Endothelial cell of umbilical vein (primary cell): ENCODE measurements at regions not wholly inside any gene's neighbourhood (a gene's known extent, or its start where the extent isn't known, plus 50 kb on each side); places are given as distances from the start of the nearest gene placed in this dataset.

Source experiments
- BruUV-seq: library from RNA; stranded (reverse); fragments of 400-500 nt; replicated peaks from 2 replicates; lab custom pipeline; 2021; lab: Mats Ljungman, UMichigan
- CTCF ChIA-PET: fragments of 300-600, 350-600 bp; sonication (Branson Sonifier 250); formaldehyde crosslinking; loops from one replicate; lab custom pipeline; 2021; ENCODE audit warnings: antibody characterized with exemption, inconsistent platforms; lab: Charles Lee
- POLR2A ChIA-PET: fragments of 300-600, 350-600 bp; sonication (Branson Sonifier 250); formaldehyde crosslinking; loops from one replicate; lab custom pipeline; 2021; ENCODE audit warnings: antibody characterized with exemption, inconsistent platforms; lab: Charles Lee
- DNase-seq: peaks from one replicate; pipeline ENCODE4 v3.0.0-alpha.2; 2011; ENCODE audit warnings: low read depth, low spot score
- FAIRE-seq: peaks from 2 replicates; lab custom pipeline; 2011; peaks lifted over from hg19 to GRCh38; lab: Jason Lieb, UNC
- H2AFZ ChIP-seq: 2 replicates; pipeline ENCODE4 v1.6.0; 2012; ENCODE audit warnings: low read depth, low read length, control low read depth, inconsistent platforms
- H3K27ac ChIP-seq: 2 replicates; pipeline ENCODE4 v1.5.1; 2011; ENCODE audit warnings: low read depth, mild to moderate bottlenecking, control low read depth, low read length, moderate library complexity; ENCODE audit not compliant: insufficient read depth
- H3K27me3 ChIP-seq, 2 experiments: 2 replicates each; pipeline versions ENCODE4 v1.6.0 to v1.6.1; 2011; ENCODE audit warnings: low read length in 2 of 2, mixed read lengths in 1 of 2; ENCODE audit not compliant: control insufficient read depth in 2 of 2, insufficient read depth in 2 of 2
- H3K36me3 ChIP-seq, 2 experiments: 2 replicates in 1 of 2; 3 replicates in 1 of 2; pipeline ENCODE4 v1.5.1; 2011; ENCODE audit warnings: low read length in 2 of 2, mild to moderate bottlenecking in 1 of 2, moderate library complexity in 1 of 2; ENCODE audit not compliant: control insufficient read depth in 2 of 2, insufficient read depth in 2 of 2; ENCODE audit errors: extremely low read depth in 1 of 2
- H3K4me1 ChIP-seq: 3 replicates; pipeline ENCODE4 v1.5.1; 2011; ENCODE audit warnings: mild to moderate bottlenecking, low read length; ENCODE audit not compliant: control insufficient read depth, insufficient read depth; ENCODE audit errors: extremely low read depth
- H3K4me2 ChIP-seq: 2 replicates; pipeline ENCODE4 v1.6.1; 2011; ENCODE audit warnings: low read length, control low read depth, mixed read lengths; ENCODE audit not compliant: insufficient read depth
- H3K4me3 ChIP-seq, 3 experiments: fragments of 200-600 bp in 1 of 3; sonication (generic), shearing (Covaris generic) in 1 of 3; replicated peaks in 1 of 3; 2 replicates each; pipeline ENCODE4 v1.5.1; 2011 to 2016; ENCODE audit warnings: control low read depth in 3 of 3, low read length in 3 of 3, mild to moderate bottlenecking in 2 of 3, inconsistent platforms in 1 of 3, low read depth in 1 of 3, moderate library complexity in 1 of 3; ENCODE audit not compliant: insufficient read depth in 1 of 3
- H3K79me2 ChIP-seq: 2 replicates; pipeline ENCODE4 v1.6.0; 2012; ENCODE audit warnings: low read length, inconsistent platforms; ENCODE audit not compliant: control insufficient read depth, insufficient read depth
- H3K9ac ChIP-seq: replicated peaks from 2 replicates; pipeline ENCODE3; 2011; ENCODE audit warnings: low read length, control low read depth; ENCODE audit not compliant: insufficient read depth; ENCODE audit errors: extremely low read depth
- H3K9me1 ChIP-seq: replicated peaks from 3 replicates; pipeline ENCODE4 v1.6.0; 2011; ENCODE audit warnings: mild to moderate bottlenecking, low read length; ENCODE audit not compliant: control insufficient read depth, insufficient read depth; ENCODE audit errors: extremely low read depth
- H3K9me3 ChIP-seq: replicated peaks from 2 replicates; pipeline ENCODE4 v1.5.1; 2012; ENCODE audit warnings: low read length, inconsistent platforms; ENCODE audit not compliant: control insufficient read depth, insufficient read depth
- H4K20me1 ChIP-seq: replicated peaks from 2 replicates; pipeline ENCODE3; 2011; ENCODE audit warnings: mild to moderate bottlenecking, low read length; ENCODE audit not compliant: control insufficient read depth, insufficient read depth; ENCODE audit errors: extremely low read depth
- CTCF ChIP-seq, 2 donors: IDR thresholded peaks; 1 replicate in 1 of 2; 2 replicates in 1 of 2; pipeline ENCODE4 v1.5.1; 2011; ENCODE audit warnings: low read length in 2 of 2, mild to moderate bottlenecking in 2 of 2, moderate library complexity in 2 of 2, control low read depth in 1 of 2, inconsistent platforms in 1 of 2, low read depth in 1 of 2; ENCODE audit not compliant: insufficient read depth in 1 of 2; ENCODE audit errors: extremely low read depth in 1 of 2
- EZH2 ChIP-seq: IDR thresholded peaks from 2 replicates; pipeline ENCODE4 v1.6.1; 2012; ENCODE audit warnings: borderline replicate concordance, low read depth, mild to moderate bottlenecking, moderate library complexity, low read length, inconsistent platforms; ENCODE audit not compliant: severe bottlenecking
- FOS ChIP-seq: IDR thresholded peaks from 2 replicates; pipeline ENCODE4 v1.6.1; 2011; ENCODE audit warnings: mild to moderate bottlenecking, low read length, moderate library complexity, borderline replicate concordance; ENCODE audit not compliant: insufficient read depth
- GATA2 ChIP-seq: IDR thresholded peaks from 2 replicates; pipeline ENCODE4 v1.7.0; 2011; ENCODE audit warnings: low read depth, mild to moderate bottlenecking, moderate library complexity, mixed read lengths, low read length; ENCODE audit not compliant: insufficient read length, insufficient read depth
- JUN ChIP-seq: IDR thresholded peaks from 2 replicates; pipeline ENCODE4 v1.6.1; 2011; ENCODE audit warnings: borderline replicate concordance, low read depth; ENCODE audit not compliant: insufficient read length, insufficient read depth
- MAX ChIP-seq: IDR thresholded peaks from 2 replicates; pipeline ENCODE4 v1.6.1; 2011; ENCODE audit not compliant: insufficient read depth, insufficient read length
- MYC ChIP-seq: IDR thresholded peaks from one replicate; pipeline ENCODE4 v1.6.1; 2011; ENCODE audit warnings: mild to moderate bottlenecking, low read depth, low read length
- POLR2A ChIP-seq: IDR thresholded peaks from 2 replicates; pipeline ENCODE4 v1.6.1; 2012; ENCODE audit warnings: low read depth, mild to moderate bottlenecking, control low read depth, low read length
- POLR2AphosphoS5 ChIP-seq: IDR thresholded peaks from 2 replicates; pipeline ENCODE4 v1.6.1; 2012; ENCODE audit warnings: low read depth, mild to moderate bottlenecking, control low read depth, low read length, moderate library complexity; ENCODE audit not compliant: insufficient read depth
- dilution Hi-C: fragments of 300-500 bp; cut with MboI; formaldehyde crosslinking; loops from one replicate; pipeline ENCODE4 v1.15.0; 2019; ENCODE audit warnings: low sequenced_read_pairs; ENCODE audit not compliant: extremely low pct_ligation_motif_present
- intact Hi-C: fragments of 100-400 bp; cut with micrococcal nuclease; formaldehyde crosslinking; loops from one replicate; pipeline ENCODE4 v1.10.0; 2022

GRCh38 chr2:106686814-106687213, 199.2 kb downstream of the ST6GAL2 start:
- no peaks in the 10 kb centered on the region for H4K20me1 ChIP-seq
- CTCF ChIA-PET: no interaction called here
- no peak overlapping the region for H3K27ac ChIP-seq
- no peak for FAIRE-seq
- dilution Hi-C loops: no loop called here
- no peak for DNase-seq
- no peaks in the 10 kb centered on the region for H3K36me3 ChIP-seq
- H3K79me2 ChIP-seq: no peaks in the 10 kb centered on the region
- H3K9me3 ChIP-seq: peaks cover 2% of the 10 kb centered on the region
- intact Hi-C loops: no loop called here
- no peaks in the 10 kb centered on the region for H3K27me3 ChIP-seq
- no peaks in the 10 kb centered on the region for H3K4me1 ChIP-seq
- H3K9me1 ChIP-seq: no peaks in the 10 kb centered on the region
- H3K4me3 ChIP-seq: no peak overlapping the region
- no peak overlapping the region for H2AFZ ChIP-seq
- POLR2A ChIA-PET: no interaction called here
- BruUV-seq: no TSS peak
- no peak for TF ChIP-seq MYC
- no peak for TF ChIP-seq EZH2
- no peak for TF ChIP-seq JUN
- no peak for TF ChIP-seq FOS
- TF ChIP-seq MAX: no peak
- TF ChIP-seq GATA2: no peak
- TF ChIP-seq POLR2AphosphoS5: no peak
- no peak for TF ChIP-seq CTCF (IDR thresholded peaks at IDR 0.05; ENCODE audit: extremely low read depth in 1 of 2, insufficient read depth in 1 of 2, low read depth in 1 of 2, low read length in 2 of 2)
- TF ChIP-seq POLR2A: no peak
- H3K4me2 ChIP-seq: no peak overlapping the region
- no peak overlapping the region for H3K9ac ChIP-seq
